HepG2 (cell line): ENCODE measurements at regions not wholly inside any gene's neighbourhood (a gene's known extent, or its start where the extent isn't known, plus 50 kb on each side); places are given as distances from the start of the nearest gene placed in this dataset.
"Not testable (repeated sequence)": the region's sequence is repeated elsewhere in the genome, so short reads cannot be mapped to it uniquely, and the experiment has no call there.

Experiments used
- ATAC-seq: fragments of 200-7000 bp; cut with Tn5 transposase; 3 replicates; pipeline ENCODE4 v1.9.1; 2020; ENCODE audit warnings: mild to moderate bottlenecking, moderate library complexity
- BruUV-seq: library from RNA; stranded (reverse); fragments of 400-500 nt; replicated peaks from 2 replicates; lab custom pipeline; 2021; lab: Mats Ljungman, UMichigan
- CTCF ChIA-PET: fragments of 300-600 bp; formaldehyde crosslinking; extraction: SDS; loops from one replicate; lab custom pipeline; 2021; ENCODE audit warnings: low total read pairs, inconsistent platforms, low intra/inter-chr PET ratio; lab: Yijun Ruan, JAX
- POLR2A ChIA-PET: fragments of 350-600 bp; sonication (Branson Sonifier 250); formaldehyde crosslinking; loops from one replicate; lab custom pipeline; 2020; ENCODE audit warnings: antibody characterized with exemption, inconsistent platforms; lab: Yijun Ruan, JAX
- DNase-seq: peaks from one replicate; pipeline ENCODE4 v3.0.0-alpha.2; 2015; ENCODE audit warnings: low spot score
- FAIRE-seq: peaks from 3 replicates; lab custom pipeline; 2011; peaks lifted over from hg19 to GRCh38; lab: Jason Lieb, UNC
- H2AFZ ChIP-seq: one replicate; pipeline ENCODE4 v1.6.1; 2011; ENCODE audit warnings: low read length, inconsistent platforms
- H3K27ac ChIP-seq: fragments of 300-600 bp; 3 replicates; pipeline ENCODE4 v1.8.0; 2011; ENCODE audit warnings: mixed run types, mild to moderate bottlenecking, mixed read lengths, low read length, inconsistent platforms; ENCODE audit not compliant: insufficient read depth; ENCODE audit errors: extremely low read length
- H3K27me3 ChIP-seq, 2 experiments: fragments of 200-600 bp in 1 of 2; 2 replicates in 1 of 2; 3 replicates in 1 of 2; pipeline versions ENCODE4 v1.6.0 to v1.8.0; 2011; ENCODE audit warnings: low read length in 2 of 2, mild to moderate bottlenecking in 2 of 2, moderate library complexity in 2 of 2, inconsistent platforms in 1 of 2; ENCODE audit not compliant: insufficient read depth in 2 of 2, control insufficient read depth in 1 of 2
- H3K36me3 ChIP-seq, 2 experiments: fragments of 200-600 bp in 1 of 2; replicated peaks in 1 of 2; 2 replicates in 1 of 2; 3 replicates in 1 of 2; pipeline versions ENCODE4 v1.5.1 to v1.8.0; 2011; ENCODE audit warnings: low read length in 2 of 2, inconsistent platforms in 1 of 2; ENCODE audit not compliant: insufficient read depth in 2 of 2, control insufficient read depth in 1 of 2
- H3K4me1 ChIP-seq: 2 replicates; pipeline ENCODE4 v1.5.1; 2012; ENCODE audit warnings: low read length, inconsistent platforms; ENCODE audit not compliant: insufficient read depth
- H3K4me2 ChIP-seq: 2 replicates; pipeline ENCODE4 v1.6.0; 2011; ENCODE audit warnings: low read depth, low read length, inconsistent platforms
- H3K4me3 ChIP-seq, 3 experiments: fragments of 200-600 bp in 1 of 3; sonication (generic), shearing (Covaris generic) in 1 of 3; replicated peaks in 1 of 3; 2 replicates each; pipeline ENCODE4 v1.5.1; 2011 to 2016; ENCODE audit warnings: low read length in 3 of 3, inconsistent platforms in 2 of 3, low read depth in 2 of 3, mild to moderate bottlenecking in 2 of 3, control low read depth in 1 of 3, mixed read lengths in 1 of 3; ENCODE audit not compliant: insufficient read depth in 1 of 3
- H3K79me2 ChIP-seq: one replicate; pipeline ENCODE4 v1.6.1; 2011; ENCODE audit warnings: low read length, inconsistent platforms; ENCODE audit not compliant: insufficient read depth
- H3K9ac ChIP-seq: 2 replicates; pipeline ENCODE4 v1.6.0; 2011; ENCODE audit warnings: mild to moderate bottlenecking, low read depth, low read length, inconsistent platforms; ENCODE audit not compliant: insufficient read depth
- H3K9me3 ChIP-seq: 2 replicates; pipeline ENCODE4 v1.5.1; 2012; ENCODE audit warnings: mild to moderate bottlenecking, low read length
- H4K20me1 ChIP-seq: 2 replicates; pipeline ENCODE4 v1.6.0; 2011; ENCODE audit warnings: inconsistent platforms, mild to moderate bottlenecking, low read length, moderate library complexity; ENCODE audit not compliant: insufficient read depth
- ATF3 ChIP-seq: sonication (generic); formaldehyde crosslinking; IDR thresholded peaks from 2 replicates; pipeline ENCODE4 v1.4.0; 2020; ENCODE audit warnings: missing genetic modification reagents
- CHD4 ChIP-seq: fragments of 200-600 bp; sonication (generic); IDR thresholded peaks from 2 replicates; pipeline ENCODE4 v1.7.0; 2017; ENCODE audit warnings: mild to moderate bottlenecking, low read length, borderline replicate concordance
- MAFF ChIP-seq: IDR thresholded peaks from 2 replicates; pipeline ENCODE4 v1.6.1; 2011; ENCODE audit warnings: low read depth, low read length, improper control_type of control experiment
- MXI1 ChIP-seq: IDR thresholded peaks from 3 replicates; pipeline ENCODE4 v1.6.1; 2012; ENCODE audit warnings: low read depth, low read length, inconsistent platforms, borderline replicate concordance
- PRDM4 ChIP-seq: sonication (generic); formaldehyde crosslinking; IDR thresholded peaks from 2 replicates; pipeline ENCODE4 v1.9.0; 2021; ENCODE audit warnings: missing genetic modification reagents, borderline replicate concordance
- SIN3A ChIP-seq: IDR thresholded peaks from 2 replicates; pipeline ENCODE4 v1.6.1; 2011; ENCODE audit warnings: low read depth, mild to moderate bottlenecking, control low read depth, low read length, borderline replicate concordance
- TBX3 ChIP-seq: fragments of 450-650 bp; IDR thresholded peaks from 2 replicates; pipeline ENCODE4 v1.6.1; 2017; ENCODE audit warnings: antibody characterized with exemption, mild to moderate bottlenecking, inconsistent platforms, borderline replicate concordance
- ZNF512B ChIP-seq: sonication (generic); formaldehyde crosslinking; IDR thresholded peaks from 2 replicates; pipeline ENCODE4 v1.5.1; 2020; ENCODE audit warnings: missing genetic modification reagents, mild to moderate bottlenecking, borderline replicate concordance
- WGBS: methylation state at CpG from one replicate; pipeline ENCODE4 v1.1.6; 2017; ENCODE audit warnings: low lambda C conversion rate; 5-methylcytosine and 5-hydroxymethylcytosine counted together
- in situ Hi-C: cut with HindIII; loops from 2 replicates; pipeline ENCODE4 v1.10.0; 2017; ENCODE audit warnings: low pct_unique_long_range_greater_than_20kb; ENCODE audit not compliant: extremely low pct_ligation_motif_present
- intact Hi-C: fragments of 100-400 bp; cut with micrococcal nuclease; formaldehyde crosslinking; loops from one replicate; pipeline ENCODE4 v1.10.0; 2022; ENCODE audit not compliant: unreplicated experiment

- Histone ChIP-seq H3K9ac (no peak overlapping the region), H2AFZ (no peak overlapping the region), H3K4me1 (no peaks in the 10 kb centered on the region), H3K36me3 (no peaks in the 10 kb centered on the region), H3K79me2 (no peaks in the 10 kb centered on the region), H3K4me3 (no peak overlapping the region), H3K4me2 (no peak overlapping the region), H3K27ac (no peak overlapping the region), H4K20me1 (no peaks in the 10 kb centered on the region), H3K9me3 (peaks cover 96% of the 10 kb centered on the region), H3K27me3 (no peaks in the 10 kb centered on the region)
- WGBS: 0% methylated on average over 1 of the region's 1 CpG
- no peak for TF ChIP-seq MXI1
- no peak for TF ChIP-seq SIN3A
- no peak for TF ChIP-seq TBX3
- TF ChIP-seq MAFF: no peak
- TF ChIP-seq ZNF512B (CRISPR knock-in tag): no peak
- TF ChIP-seq ATF3 (CRISPR knock-in tag): no peak
- TF ChIP-seq PRDM4 (CRISPR knock-in tag): no peak
- TF ChIP-seq CHD4: no peak
- POLR2A ChIA-PET: no interaction called here
- ATAC-seq (no peak), FAIRE-seq (no peak), DNase-seq (no peak)
- in situ Hi-C loops (no loop called here), intact Hi-C loops (no loop called here)
- no TSS peak for BruUV-seq
- CTCF ChIA-PET: no interaction called here
Observed at GRCh38 chr21:25169370-25169769, 437.9 kb downstream of the MRPL39 start.

GRCh38 chr21:25166904-25167303 lies 440.4 kb downstream of the MRPL39 start:
- H3K27me3 ChIP-seq, H3K79me2 ChIP-seq, ATAC-seq, H3K4me3 ChIP-seq, CTCF ChIA-PET, H3K36me3 ChIP-seq, intact Hi-C loops, H2AFZ ChIP-seq, H3K27ac ChIP-seq, in situ Hi-C loops, BruUV-seq, DNase-seq, H3K4me2 ChIP-seq, H3K4me1 ChIP-seq, H3K9ac ChIP-seq, FAIRE-seq, H4K20me1 ChIP-seq, POLR2A ChIA-PET: not testable (repeated sequence)
- WGBS: 0% methylated on average over 1 of the region's 1 CpG
- peaks cover 93% of the 10 kb centered on the region for H3K9me3 ChIP-seq
